ENCODE measurements at regions not wholly inside any gene's neighbourhood (a gene's known extent, or its start where the extent isn't known, plus 50 kb on each side); places are given as distances from the start of the nearest gene placed in this dataset.

DNA sequence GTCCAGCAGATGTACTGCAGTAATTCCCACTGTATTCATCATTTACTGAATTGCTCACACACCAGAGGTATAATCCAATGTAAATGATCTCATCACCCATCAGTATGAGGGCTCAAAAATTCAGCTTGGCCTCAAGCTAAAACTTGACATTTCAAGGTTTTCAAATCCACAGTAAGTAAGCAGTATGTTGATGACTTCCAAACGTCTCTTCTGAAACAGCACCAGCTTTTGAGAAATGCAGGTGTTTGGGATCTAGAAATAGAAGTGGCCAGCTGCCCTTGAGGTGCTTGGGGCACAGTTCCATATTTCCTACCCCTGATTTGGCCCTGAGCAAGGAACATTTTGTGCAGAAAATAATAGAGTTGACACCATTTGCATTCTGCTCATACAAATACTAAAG is 388.0 kb upstream of the TUSC1 start:
- Mint-ChIP-seq H3K27me3 (ENCODE audit: low read depth) (peaks cover 10% of the 10 kb centered on the region), H3K27ac (ENCODE audit: unreplicated experiment) (no peak overlapping the region), H3K4me1 (ENCODE audit: low read depth) (no peaks in the 10 kb centered on the region), H3K4me3 (ENCODE audit: unreplicated experiment) (no peak overlapping the region), H3K9me3 (ENCODE audit: low read depth) (no peaks in the 10 kb centered on the region), H3K36me3 (ENCODE audit: low read depth) (no peaks in the 10 kb centered on the region)
- TF ChIP-seq, protein P1, sequence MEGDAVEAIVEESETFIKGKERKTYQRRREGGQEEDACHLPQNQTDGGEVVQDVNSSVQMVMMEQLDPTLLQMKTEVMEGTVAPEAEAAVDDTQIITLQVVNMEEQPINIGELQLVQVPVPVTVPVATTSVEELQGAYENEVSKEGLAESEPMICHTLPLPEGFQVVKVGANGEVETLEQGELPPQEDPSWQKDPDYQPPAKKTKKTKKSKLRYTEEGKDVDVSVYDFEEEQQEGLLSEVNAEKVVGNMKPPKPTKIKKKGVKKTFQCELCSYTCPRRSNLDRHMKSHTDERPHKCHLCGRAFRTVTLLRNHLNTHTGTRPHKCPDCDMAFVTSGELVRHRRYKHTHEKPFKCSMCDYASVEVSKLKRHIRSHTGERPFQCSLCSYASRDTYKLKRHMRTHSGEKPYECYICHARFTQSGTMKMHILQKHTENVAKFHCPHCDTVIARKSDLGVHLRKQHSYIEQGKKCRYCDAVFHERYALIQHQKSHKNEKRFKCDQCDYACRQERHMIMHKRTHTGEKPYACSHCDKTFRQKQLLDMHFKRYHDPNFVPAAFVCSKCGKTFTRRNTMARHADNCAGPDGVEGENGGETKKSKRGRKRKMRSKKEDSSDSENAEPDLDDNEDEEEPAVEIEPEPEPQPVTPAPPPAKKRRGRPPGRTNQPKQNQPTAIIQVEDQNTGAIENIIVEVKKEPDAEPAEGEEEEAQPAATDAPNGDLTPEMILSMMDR (IDR thresholded peaks at IDR 0.05) = no peak
- no peak for DNase-seq (ENCODE audit: low spot score)

- Mint-ChIP-seq H3K4me3 (ENCODE audit: unreplicated experiment) (no peak overlapping the region), H3K27ac (ENCODE audit: unreplicated experiment) (no peak overlapping the region), H3K36me3 (ENCODE audit: low read depth) (no peaks in the 10 kb centered on the region), H3K4me1 (ENCODE audit: low read depth) (peaks cover 3% of the 10 kb centered on the region), H3K9me3 (ENCODE audit: low read depth) (peaks cover 3% of the 10 kb centered on the region), H3K27me3 (ENCODE audit: low read depth) (peaks cover 10% of the 10 kb centered on the region)
- TF ChIP-seq, protein P1 (IDR thresholded peaks at IDR 0.05) = no peak
- DNase-seq (ENCODE audit: low spot score) = no peak
Observed at GRCh38 chr9:26061948-26062575, 383.8 kb upstream of the TUSC1 start.

GRCh38 chr9:26058111-26058895 is 380.1 kb upstream of the TUSC1 start:
- no peak overlapping the region for H3K27ac Mint-ChIP-seq (ENCODE audit: unreplicated experiment)
- DNase-seq (ENCODE audit: low spot score) = no peak
- H3K4me3 Mint-ChIP-seq (ENCODE audit: unreplicated experiment) = no peak overlapping the region
- peaks cover 6% of the 10 kb centered on the region for H3K27me3 Mint-ChIP-seq (ENCODE audit: low read depth)
- no peaks in the 10 kb centered on the region for H3K36me3 Mint-ChIP-seq (ENCODE audit: low read depth)
- TF ChIP-seq, protein P1 (IDR thresholded peaks at IDR 0.05) = no peak
- peaks cover 11% of the 10 kb centered on the region for H3K4me1 Mint-ChIP-seq (ENCODE audit: low read depth)
- peaks cover 3% of the 10 kb centered on the region for H3K9me3 Mint-ChIP-seq (ENCODE audit: low read depth)

DNA sequence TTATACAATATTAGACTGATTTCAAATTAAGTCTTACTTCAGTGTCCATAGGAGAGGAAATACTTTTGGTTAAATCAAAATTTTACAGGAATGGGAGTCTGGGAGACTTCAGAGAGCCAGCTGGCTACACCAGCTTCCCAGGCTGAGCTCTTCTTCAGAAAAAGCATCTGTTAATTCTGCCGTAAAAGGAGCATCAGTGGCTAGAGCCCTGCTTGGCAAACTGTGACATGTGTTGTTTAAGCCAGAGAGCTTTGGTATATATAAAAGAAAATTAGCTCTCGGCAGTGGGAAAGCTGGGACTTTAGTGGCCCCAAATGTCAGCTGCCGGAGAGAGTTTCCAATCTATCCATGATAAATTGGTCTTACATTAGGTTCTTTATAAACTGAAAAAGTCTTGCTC is 378.8 kb upstream of the TUSC1 start:
- no peaks in the 10 kb centered on the region for H3K36me3 Mint-ChIP-seq (ENCODE audit: low read depth)
- H3K27ac Mint-ChIP-seq (ENCODE audit: unreplicated experiment) = no peak overlapping the region
- H3K4me1 Mint-ChIP-seq (ENCODE audit: low read depth) = peaks cover 11% of the 10 kb centered on the region
- TF ChIP-seq, protein P1 (IDR thresholded peaks at IDR 0.05) = no peak
- H3K9me3 Mint-ChIP-seq (ENCODE audit: low read depth) = peaks cover 3% of the 10 kb centered on the region
- peaks cover 6% of the 10 kb centered on the region for H3K27me3 Mint-ChIP-seq (ENCODE audit: low read depth)
- H3K4me3 Mint-ChIP-seq (ENCODE audit: unreplicated experiment) = no peak overlapping the region
- DNase-seq (ENCODE audit: low spot score) = no peak

DNA sequence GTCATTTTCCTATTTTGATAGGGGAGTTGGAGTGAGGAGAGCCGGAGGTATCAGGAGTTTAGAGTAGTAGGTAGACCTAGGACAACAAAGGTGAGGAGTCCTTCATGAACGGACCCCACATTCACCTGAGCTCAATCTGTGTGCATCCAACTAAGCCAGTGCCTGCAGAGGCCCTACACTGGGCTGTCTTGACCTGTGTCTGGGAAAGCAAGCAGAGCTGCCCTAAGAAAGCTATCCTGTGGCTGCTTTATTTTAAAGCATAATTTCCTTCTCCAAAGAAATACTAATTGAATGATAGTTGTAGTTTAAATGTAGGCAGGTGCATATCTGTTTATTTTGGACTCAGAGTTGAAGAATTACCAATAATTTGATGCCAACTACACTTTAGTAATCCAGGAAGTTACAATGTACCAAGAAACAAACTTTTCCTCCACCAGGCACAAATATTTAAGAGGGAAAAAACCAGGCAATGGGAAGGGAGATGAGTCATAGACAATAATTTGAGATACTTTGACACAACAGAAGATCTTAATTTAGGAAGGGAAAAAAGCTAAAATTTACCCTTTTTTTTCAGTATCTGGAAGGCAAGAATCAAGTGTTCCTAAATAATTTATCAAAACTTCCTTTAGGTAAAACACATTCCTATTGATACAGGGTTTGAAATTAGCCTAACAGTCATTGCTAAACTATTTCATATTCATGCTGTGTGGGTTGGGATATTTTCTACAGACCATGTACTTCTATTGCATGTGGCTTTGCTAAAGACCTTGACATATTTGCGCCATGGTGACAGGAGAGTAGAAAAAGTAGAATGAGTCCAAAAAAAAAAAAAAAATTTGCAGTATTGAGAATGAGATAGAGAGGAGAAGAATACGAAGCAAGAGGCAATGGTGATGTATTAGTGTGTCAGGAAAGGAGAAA is 376.6 kb upstream of the TUSC1 start:
- H3K9me3 Mint-ChIP-seq (ENCODE audit: low read depth) = peaks cover 3% of the 10 kb centered on the region
- no peak for DNase-seq (ENCODE audit: low spot score)
- peak overlapping the region; percentile 13 for H3K27ac Mint-ChIP-seq (ENCODE audit: unreplicated experiment)
- peaks cover 6% of the 10 kb centered on the region for H3K27me3 Mint-ChIP-seq (ENCODE audit: low read depth)
- peaks cover 11% of the 10 kb centered on the region for H3K4me1 Mint-ChIP-seq (ENCODE audit: low read depth)
- no peak overlapping the region for H3K4me3 Mint-ChIP-seq (ENCODE audit: unreplicated experiment)
- TF ChIP-seq, protein P1 (IDR thresholded peaks at IDR 0.05) = no peak
- no peaks in the 10 kb centered on the region for H3K36me3 Mint-ChIP-seq (ENCODE audit: low read depth)
